Kidney tubule cell (primary cell): ENCODE measurements at regions not wholly inside any gene's neighbourhood (a gene's known extent, or its start where the extent isn't known, plus 50 kb on each side); places are given as distances from the start of the nearest gene placed in this dataset.

ENCODE experiments used
- DNase-seq: peaks from one replicate; pipeline ENCODE4 v3.0.0-alpha.2; 2018; ENCODE audit warnings: low spot score

DNA sequence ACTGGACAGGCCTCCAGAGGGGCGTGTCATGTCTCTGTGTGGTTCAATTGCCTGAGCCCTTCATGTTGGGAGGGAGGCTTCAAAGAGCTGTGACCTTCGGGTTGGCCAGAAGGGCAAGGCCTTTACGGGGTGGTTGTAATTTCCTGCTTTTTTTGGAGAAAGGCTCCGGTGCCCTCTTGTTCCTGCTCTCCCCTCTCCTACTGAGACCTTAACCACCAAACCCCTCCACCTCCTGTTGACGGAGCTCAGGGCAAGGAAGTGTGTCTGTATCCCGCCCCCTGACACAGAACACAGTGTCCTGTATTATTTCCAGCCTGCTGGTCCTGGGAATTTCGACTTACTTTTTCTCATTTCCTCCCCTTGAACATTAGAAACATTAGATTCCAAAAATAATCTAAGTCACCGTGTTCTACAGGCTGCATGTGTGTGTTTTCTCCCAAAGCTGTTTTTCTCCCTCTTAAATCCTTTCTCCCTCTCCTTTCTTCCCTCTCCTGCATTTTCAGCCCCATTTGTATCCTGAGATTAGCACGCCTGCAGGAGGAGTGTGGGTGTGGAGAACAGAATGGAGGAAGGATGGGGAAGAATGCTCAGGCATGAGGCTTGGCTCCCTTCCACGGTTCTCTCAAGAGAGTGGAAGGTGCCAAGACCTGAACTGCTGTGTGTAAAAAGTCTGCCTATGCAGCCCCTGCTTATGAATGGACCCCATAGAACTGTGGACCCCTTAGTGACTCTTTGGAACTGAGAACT lies 285.4 kb upstream of the ROPN1 start:
- peak; percentile 20 for DNase-seq

DNA sequence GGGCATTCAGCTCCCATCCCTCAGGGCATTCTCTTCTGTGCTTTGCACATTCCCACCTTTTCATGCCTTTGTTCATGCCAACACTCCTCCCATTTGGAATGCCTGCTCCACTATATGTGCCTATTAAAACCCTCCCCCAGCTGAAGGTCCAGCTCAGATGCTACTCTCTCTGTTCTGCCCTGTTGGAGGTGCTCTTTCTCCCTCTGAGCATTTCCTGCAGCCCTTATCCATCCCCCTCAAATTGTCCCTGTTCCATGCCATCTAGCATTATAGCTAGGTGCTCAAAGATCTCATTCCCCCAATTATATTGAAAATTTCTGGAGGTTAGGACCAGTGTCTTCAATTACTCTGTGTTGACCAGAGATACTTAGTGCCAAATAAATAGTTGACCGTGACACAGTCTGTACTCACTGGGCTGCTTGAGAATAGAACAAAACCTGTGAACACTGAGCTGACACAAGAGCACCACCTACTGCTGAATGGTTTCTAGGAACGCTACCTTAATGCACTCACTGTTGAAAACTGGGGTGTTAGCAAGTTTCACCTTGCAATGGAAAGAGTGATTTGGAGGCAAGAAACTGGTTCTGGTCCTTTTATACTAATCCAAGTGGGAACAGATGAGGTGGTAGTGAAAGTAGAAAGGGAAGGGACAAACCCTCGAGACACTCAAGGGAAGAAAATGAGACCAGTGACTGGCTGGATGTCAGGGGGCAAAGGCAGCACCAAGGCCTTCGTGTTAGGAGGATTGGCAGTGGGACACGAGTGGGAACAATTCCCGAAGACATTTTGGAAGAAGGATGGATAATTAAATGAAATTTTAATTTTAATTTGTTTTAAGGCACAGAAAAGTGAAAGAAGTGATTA lies 289.8 kb upstream of the ROPN1 start:
- DNase-seq, result peak; percentile 61

DNA sequence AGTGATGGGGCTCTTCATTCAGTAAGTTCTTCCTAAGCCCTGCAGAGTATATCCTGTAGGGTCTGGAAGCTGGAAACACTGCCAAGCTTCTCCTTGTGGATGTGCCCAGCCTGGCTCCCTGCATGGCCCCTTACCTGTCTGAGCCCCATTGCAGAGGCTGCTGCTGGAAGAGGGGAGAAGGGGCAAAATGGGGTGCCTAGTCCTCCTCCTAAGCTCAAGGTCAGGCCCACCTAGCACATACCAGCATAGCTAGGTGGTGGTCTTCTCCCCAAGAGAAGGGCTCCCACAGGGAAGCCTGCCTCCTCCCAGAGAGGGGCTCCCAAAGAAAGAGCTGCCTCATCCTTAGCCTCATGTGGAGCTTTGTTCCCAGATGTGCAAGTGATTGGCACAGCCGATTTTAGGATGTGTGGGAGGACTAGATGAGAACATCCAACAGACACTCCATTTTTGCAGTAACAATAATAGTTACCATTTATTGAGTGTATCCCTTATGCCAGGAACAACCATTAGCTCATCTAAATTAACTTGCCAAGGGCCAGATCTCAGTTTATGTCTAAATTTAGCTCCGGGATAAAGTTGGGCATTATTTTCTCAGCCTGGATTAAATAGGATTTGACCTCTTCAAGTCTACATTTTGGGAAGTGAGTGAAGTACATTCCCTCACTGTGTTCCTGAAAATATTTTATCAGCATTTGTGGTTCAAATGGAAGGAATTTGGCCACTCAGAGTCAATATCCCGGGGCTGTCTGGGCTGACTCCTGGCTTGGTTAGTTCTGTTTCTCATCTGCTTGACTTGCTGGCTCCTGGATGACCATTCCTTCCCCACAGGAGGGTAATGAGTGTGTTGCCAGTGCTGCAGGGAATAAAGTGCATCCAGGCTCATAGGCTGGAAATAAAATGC lies 291.1 kb upstream of the ROPN1 start:
- no peak for DNase-seq

DNA sequence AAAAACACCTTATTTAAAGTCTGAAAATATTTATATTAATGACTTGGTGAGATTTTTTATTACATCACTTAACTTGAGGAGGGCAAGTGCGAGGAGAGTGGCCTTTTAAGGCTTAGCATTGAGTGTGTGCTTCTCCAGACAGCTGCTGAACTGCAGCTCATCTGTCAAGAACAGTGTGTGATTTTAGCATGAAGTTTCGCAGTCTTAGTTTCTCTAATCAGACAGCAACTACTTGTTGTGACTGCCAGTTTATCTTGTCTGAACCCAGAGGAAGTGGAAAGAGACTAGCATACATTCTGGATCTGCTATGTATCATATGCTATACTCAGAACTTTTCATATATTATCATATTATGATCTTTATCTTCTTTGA lies 291.7 kb upstream of the ROPN1 start:
- no peak for DNase-seq

DNA sequence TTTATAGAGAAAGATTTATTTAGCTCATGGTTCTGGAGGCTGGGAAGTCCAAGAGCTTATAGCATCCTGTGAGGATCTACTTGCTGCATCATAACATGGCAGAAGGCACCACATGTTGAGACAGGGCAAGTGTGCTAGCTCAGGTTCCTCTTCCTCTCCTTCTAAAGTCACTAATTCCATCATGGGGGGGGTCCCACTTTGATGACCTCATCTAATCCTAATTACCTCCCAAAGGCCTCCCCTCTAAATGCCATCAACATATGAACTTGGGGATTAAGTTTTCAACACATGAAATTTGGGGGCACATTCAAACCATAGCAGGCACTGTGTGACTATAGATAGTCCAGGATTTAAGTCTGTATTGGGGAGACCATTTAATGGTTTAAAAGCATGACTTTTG lies 297.1 kb upstream of the ROPN1 start:
- DNase-seq, result no peak

DNA sequence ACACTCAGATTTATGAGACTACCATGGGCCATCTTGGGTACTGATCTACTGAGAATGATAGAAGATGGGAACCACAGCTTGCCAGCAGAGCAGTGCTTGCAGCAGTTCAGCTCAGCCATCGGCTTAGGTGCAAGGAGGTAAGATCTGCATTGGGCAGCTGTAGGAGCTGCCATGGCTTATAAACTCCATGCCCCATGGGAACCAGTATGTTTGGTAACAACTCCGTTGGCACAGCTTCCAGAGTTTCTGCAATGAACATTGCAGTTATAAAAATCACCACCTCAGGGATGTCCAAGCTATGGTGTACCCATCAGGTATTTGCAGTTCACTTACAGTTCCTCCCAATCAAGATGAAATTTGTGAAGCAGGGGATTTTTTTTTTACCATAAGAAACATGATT lies 299.1 kb upstream of the ROPN1 start:
- no peak for DNase-seq

DNA sequence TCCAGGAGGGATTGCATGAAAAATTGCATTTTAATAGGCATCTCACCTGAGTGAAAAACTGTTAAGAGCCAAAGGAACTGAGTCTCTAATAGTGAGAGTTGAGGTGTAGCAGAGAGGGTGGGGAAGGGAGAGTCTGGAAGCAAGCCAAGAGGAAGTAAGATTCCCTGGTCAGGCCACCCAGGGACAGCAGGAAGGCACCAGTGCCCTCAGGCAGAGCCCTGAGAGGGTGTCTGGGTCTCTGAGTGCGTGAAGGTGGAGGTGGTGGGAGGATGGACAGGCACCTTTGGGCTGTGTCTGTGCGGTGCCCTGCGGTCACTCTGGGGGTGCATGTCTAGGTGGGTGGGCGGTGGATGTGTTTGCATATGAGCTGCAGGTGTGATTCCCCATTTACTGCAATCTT lies 300.4 kb upstream of the ROPN1 start:
- peak; percentile 78 for DNase-seq

DNA sequence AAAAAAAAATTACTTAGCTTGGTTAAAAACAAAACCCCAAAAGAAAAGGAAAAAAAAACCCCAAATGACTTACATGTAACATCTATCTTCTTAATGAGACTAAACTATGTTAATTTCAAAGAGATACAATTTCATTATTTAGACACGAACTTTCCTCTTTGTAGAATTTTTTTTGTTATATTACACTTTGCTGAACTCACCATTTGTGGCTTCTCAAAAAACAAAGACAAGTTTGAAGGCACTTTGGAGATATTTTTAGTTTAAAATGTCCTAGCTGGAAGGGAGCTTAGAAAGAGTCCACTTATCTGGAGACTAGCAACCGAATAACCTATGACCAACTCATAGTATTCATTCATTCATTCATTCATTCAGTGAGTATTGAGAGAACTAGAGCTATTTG lies 301.7 kb upstream of the ROPN1 start:
- no peak for DNase-seq

DNA sequence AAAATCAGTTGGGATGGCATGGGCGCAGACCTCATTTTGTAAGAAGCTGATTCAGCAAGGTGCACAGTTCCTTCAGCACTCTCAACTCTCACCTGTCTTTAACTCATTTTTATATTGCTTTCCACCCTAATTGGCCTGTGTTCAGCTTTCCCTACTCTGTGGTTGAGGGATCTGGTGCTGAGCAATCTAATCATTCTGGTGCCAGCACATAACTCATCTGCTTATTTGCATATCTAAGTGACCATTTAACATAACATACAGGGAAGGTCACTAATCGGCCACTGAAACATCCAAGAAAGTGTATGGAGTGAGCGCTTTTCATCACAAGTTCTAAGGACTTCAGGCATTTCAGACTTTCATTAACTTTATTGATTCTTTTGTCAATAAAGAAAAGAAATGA lies 303.4 kb upstream of the ROPN1 start:
- DNase-seq, result peak; percentile 26

DNA sequence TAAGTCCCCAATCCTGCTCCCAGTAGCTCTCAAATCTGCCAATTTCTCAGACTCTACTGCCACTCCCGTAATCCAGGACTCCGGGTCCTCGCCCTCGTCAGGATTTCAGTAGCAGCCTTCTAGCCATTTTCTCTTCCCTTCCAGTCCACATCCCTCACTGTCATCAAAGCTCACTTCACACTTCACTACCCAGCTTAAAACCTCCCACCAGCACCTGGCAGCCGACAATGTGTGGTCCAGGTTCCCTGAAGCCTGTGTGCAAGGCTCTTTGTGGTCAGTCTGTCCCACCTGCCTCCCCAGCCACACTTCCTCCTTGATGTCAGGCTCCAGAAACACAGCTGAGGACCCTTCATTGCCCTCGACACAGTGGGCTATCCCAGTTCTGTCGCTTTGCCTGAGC lies 304.5 kb upstream of the ROPN1 start:
- peak; percentile 35 for DNase-seq

DNA sequence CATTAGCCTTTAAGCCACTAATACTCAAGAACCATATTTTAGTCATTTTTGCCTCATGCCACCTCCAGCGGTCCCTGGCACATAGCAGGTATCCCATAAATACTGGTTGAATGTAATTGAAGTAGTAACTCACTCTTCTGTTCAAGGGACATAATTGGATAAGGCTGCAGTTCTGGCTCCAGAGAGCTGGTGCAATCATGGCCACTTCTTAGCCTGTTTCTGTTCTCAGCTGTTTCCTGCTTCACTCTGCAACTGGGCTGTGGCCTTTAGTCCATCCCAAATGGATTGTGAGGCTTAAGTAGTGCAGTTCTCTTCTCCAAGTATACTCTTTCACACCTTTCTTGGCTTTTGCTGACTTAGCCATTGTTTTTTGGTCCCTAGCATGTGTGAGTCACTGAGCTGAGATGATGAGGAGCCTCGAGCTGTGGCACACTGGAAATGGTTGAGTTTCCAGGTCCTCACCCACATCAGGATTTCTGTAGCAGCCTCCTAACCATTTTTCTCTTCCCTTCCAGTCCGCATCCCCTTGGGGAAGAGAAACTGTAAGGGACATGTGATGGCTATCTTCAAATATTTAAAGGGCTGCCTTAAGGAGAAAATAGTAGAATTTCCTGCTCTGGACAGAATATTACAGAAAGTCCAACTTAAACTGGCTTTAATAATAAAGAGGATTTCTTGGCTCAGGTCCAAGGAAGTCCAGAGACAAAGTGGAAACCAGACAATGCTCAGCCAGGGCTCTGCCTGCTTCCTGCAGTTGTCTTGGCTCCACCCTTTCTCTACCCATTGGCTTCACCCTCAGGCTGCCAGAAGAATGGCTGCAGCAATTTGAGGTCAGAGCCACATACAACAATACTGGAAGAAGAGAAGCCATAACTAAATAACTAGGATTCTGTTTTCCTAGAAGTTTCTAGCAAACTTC lies 305.4 kb upstream of the ROPN1 start:
- DNase-seq, result peak; percentile 64

DNA sequence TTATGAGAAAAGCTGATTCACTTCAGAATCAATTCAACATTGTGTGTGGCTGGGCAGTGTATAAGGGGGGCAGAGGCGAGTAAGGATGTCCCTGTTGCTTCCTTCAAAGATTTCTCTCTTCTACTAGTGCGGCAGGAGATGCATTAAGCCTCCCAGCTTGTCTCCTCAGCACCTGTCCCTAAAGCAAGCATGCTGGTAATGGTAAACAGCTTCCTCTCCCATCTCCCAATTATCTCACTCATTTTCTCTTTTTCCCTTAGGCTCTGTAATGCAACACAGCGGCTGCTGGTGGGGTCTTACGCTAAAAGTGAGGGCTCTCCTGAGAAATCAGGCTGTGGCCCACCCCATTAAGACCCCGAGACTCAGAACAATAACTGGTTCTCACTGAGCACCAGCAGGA lies 306.4 kb upstream of the ROPN1 start:
- no peak for DNase-seq

DNA sequence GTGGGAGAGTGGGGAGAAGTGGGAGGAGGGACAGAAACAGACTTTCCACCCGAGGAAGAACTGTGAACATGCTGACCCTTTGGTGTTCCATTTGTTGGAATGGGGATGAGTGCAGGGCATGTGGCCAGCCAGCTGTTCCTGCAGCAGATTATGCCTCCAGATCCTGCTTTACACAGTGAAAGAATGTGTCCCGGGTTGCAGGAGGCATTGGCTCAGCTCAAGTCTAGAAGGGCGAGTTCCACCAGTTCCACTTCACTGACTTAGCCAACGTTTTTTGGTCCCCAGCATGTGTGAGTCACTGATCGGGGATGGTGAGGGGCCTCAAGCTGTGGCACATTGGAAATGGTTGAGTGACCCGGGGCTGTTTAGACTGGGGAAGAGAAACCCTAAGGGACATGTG lies 307.0 kb upstream of the ROPN1 start:
- DNase-seq, result peak; percentile 91

DNA sequence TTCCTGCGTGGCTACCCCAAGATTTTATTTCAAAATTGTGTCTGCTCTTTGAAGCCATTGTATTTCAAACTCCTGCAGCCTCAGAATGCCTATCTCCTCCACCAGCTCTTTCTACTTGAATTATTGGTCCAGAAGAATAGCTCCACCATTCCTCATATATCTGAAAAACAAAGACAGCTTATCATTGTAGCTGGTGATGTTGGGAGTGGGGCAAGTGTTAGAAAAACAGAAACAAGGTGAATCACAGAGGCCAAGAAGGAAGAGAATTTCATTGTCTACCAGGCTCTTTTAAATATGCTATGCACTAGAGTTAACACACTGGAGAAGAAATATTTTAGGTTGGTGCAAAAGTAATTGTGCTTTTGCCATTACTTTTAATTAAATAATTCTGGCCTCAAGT lies 307.9 kb upstream of the ROPN1 start:
- peak; percentile 52 for DNase-seq

DNA sequence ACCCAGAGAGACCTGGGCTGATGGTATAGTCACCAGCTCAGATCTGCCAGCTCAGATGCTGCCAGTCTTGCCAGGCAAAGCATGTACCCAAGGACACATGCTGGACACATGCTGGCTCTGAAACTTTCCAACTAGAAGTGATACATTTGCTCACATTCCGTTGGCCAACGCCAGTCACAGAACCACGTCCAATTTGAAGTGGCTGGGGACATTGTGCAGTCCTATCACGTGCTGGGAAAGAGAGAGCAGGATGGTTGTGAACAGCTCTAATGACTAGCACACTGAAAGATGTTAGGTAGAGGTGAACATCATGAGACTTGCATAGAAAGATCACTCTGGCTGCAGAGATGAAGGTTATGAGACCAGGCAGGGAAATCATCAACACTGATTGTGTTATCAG lies 308.5 kb upstream of the ROPN1 start:
- no peak for DNase-seq

DNA sequence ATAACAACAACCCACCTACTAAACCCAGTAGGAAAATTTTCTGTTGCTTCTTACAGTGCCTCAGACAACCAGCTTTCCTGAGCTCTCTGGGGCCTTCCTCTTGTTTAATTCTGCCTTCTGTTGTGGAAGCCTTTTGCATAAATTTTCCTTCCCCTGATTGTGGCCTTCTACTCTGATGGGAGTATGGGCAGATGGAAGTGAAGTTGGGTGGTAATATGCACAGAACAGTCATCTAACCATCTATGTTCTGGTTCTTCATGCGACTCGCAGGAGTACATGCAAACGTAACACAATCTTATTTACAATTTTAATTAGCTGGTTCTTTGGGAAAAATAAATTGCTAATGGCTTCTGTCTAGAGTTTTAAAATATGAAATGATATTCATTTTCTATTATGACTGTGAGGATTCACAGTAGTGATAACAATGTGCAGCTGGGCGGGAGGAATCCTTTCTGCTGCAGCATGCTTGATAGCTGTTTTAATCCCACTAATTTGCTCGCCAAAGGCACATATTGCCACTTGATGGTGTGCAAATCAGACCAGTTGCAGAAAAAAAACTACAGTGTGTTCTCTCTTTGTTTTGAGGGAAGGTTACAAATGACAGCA lies 311.5 kb upstream of the ROPN1 start:
- no peak for DNase-seq

DNA sequence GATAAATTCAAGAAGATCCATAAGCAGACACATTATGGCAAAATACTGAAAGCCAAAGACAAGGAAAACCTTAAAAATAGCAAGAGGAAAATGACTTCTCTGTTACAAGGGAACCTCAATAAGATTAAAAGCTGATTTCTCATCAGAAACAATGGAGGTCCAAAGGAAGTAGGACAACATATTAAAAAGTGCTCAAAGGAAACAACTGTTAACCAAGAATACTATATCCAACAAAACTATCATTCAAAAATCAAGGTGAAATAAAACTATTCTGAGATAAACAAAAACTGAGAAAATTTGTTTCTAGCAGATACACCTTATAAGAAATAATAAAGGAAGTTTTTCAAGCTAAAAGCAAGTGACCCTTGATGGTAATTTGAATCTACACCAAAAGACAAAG lies 314.7 kb upstream of the ROPN1 start:
- no peak for DNase-seq

DNA sequence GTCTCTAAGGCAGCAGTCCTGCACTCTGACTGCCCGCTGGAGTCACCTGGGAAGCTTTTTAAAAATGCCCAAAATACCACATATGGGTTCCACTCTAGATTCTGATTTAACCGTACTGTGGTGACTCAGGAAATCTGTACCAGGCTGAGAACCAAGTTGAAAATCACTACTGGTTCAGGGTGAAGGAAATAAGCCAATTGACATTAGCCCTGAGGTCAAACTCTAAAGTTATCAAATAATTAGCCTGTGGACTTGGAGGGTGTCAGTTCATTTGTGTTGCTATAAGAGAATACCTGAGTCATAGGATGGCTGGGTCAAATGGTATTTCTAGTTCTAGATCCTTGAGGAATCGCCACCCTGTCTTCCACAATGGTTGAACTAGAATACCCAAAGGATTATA lies 321.7 kb upstream of the ROPN1 start:
- DNase-seq, result no peak

DNA sequence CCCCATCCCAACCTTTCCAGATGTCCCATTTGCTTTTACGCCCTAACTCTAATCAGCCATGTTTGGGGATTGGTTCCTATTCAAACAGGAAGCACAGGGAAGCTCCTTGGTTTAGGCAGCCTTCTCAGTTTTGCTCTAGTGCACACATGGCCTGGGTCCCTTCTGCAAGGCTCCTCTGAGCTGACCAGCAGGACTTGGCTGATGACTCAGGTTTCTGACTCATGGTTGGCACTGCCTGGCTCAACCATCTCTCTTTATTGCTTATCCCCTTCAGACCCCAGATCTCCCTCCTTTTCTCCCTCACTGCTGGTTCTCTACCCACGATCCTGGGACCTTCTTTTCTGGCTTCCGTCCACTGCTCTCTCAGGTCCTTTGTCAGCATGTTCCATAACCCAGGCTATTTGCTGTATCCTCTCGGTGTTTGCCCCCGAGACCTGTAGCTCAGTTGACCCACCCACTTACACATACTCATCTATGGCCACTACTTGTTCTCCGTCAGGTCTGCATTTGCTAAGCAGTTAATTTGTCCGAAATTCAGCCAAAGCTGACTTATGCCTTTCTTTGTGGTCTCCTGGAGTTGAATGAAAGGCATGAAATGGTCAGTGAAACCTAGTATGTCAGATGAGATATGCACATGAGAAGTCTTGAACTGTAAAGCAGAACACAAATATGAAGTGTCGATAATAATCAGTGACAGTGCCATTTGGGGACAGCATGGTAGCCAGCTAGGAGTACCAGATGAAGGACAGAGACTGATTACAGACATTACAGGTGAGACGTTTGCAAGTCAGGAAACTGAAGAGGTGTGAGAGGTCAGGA lies 323.5 kb upstream of the ROPN1 start:
- peak; percentile 87 for DNase-seq

DNA sequence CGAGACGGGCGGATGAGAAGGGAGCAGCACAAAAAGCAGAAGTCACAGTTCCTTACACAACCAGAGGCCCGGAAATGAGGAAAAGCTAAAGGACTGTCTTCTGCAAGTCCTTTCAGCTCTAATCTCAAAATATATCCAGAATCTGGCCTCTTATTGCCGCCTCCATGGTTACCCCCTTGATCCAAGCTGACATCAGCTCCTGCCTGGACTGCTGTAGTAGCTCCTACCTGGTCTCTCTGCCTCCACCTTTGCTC lies 324.0 kb upstream of the ROPN1 start:
- DNase-seq, result no peak

DNA sequence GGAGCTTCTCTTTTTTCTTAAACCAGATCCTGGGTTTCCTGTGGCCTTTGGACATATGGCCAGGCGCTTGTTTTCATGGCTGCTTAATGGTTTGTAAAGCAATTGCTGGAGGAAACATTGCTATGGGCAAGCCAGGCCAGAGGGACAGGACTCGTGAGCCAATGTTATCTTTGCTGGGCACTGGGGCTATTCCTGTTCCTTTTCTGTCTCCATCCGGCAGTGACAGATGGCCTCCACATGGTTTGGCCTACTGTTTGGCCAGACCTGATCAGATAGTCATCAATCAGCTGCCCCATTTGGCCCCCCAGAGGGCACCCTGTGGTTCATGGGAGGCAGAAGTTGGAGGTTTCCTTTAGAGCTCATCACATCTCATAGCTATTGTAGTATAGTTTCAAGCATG lies 326.1 kb upstream of the ROPN1 start:
- no peak for DNase-seq
